Stimulated activated CD8-positive, alpha-beta memory T cell treated with anti-CD3 and anti-CD28 coated beads, Interleukin-12 subunit alpha, Interleukin-12 subunit beta, amount 100 ng/mL, for 1 hour (primary cell): ENCODE measurements at regions not wholly inside any gene's neighbourhood (a gene's known extent, or its start where the extent isn't known, plus 50 kb on each side); places are given as distances from the start of the nearest gene placed in this dataset.

Experiments
- DNase-seq: peaks from one replicate; pipeline ENCODE4 v3.0.0-alpha.2; 2020; ENCODE audit warnings: low read depth

DNA sequence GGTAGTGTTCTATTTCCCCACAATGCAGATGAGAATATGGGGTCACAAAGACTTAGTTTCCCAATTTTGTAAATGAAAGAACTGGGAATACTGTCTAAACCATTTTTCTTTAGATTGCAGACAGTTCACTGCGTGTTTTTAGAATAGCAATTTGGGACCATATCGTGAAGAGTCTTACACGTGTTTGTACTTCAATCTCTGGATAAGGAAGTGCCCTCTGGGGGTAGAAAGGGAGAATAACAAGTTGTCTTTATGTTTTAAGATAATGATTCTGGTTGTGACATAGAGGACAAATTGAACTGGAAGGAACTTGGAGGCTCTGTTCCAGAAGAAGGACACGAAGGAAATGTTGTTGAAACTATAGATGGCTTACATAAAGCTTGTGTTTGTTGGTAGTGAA lies 457.7 kb downstream of the CBLN2 start:
- DNase-seq, result no peak

DNA sequence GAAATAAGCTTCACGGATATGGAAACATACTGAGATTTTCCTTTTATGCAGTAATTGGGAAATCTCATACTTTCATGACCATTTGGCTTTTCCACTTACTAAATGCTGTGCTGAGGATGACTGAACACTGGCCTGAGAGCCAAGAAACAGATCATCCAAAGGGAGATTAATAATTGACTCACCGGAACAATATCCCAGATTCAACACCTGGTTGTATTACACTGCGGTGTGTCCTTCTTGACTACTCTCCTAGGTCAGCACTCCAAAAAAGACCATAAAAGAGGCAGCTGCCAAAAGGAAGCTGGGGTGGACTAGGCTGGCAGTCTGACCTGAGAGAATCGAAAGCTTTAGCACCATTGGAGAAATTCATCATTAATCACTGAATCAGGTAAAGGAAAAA lies 469.1 kb downstream of the CBLN2 start:
- no peak for DNase-seq

DNA sequence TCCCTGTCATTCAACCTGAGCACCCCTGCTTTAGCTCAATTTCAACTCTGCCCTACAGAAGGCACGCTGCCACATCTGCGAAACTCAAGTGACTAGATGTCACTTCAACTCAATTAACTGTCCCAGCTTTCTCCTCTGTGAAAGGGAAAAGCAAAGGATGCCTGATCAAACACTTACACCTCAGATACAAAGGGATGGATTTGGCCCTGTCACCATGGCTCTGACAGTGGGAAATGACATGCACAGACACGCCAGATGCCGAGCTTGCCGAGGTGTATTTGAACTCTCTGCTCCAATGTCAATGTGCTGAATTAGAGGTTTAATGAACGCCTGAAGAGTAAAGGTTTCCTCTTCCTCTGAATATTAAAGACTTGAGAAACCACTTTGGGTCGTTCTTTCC lies 481.1 kb downstream of the CBLN2 start:
- no peak for DNase-seq

GRCh38 chr18:72058851-72059250 lies 485.3 kb downstream of the CBLN2 start:
- DNase-seq, result no peak

GRCh38 chr18:72056171-72056570 lies 488.0 kb downstream of the CBLN2 start:
- no peak for DNase-seq

GRCh38 chr18:72041313-72042032 lies 502.7 kb downstream of the CBLN2 start:
- no peak for DNase-seq

- DNase-seq, result no peak
Observed at GRCh38 chr18:72013427-72013850, 530.7 kb downstream of the CBLN2 start.

DNA sequence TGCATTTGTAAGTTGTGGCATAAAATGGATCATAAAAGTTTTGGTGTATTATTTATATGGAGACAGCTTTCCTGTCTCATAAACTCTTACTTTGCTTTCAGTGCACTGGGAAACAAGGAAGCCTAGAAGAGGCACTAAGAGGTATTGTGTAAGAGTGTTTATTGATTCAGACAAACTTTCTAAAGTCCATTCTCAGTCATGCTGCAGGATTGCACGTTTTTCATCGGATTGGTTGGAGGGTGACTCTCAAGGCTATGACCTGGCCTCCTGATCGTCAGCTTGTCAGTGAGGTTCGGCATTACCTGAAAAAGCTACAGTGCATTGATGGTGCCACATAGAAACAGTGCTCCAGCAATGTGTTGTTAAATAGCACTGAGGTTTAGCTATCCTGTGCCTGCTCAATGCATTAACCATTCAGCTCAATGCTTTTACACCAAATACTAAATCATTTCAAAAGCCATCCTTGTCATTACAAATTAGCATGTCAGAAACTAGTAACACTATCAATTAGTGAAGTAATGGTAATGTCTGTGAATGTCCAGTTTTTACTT lies 545.5 kb downstream of the CBLN2 start:
- no peak for DNase-seq

- DNase-seq, result no peak
Observed at GRCh38 chr18:71995904-71996465, 548.2 kb downstream of the CBLN2 start.

DNA sequence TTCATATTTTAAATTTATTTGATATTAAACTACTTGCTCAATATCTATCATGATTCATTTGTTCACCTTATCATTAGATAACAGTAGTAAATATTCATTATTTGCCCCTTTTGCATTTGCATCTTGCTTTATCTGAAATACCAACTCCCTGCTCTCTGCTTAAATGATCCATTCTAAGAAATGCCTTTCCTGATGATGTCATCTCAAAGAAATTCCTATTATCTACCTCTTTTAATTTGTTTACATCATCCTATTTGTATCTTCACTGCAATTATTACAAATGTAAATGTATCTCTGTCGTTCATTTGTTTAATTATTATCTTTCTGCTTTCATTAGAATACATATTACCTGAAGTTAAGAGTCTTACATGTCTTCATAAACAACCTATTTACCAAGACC lies 549.9 kb downstream of the CBLN2 start:
- no peak for DNase-seq

- no peak for DNase-seq
Observed at GRCh38 chr18:71989616-71990015, 554.5 kb downstream of the CBLN2 start.

DNA sequence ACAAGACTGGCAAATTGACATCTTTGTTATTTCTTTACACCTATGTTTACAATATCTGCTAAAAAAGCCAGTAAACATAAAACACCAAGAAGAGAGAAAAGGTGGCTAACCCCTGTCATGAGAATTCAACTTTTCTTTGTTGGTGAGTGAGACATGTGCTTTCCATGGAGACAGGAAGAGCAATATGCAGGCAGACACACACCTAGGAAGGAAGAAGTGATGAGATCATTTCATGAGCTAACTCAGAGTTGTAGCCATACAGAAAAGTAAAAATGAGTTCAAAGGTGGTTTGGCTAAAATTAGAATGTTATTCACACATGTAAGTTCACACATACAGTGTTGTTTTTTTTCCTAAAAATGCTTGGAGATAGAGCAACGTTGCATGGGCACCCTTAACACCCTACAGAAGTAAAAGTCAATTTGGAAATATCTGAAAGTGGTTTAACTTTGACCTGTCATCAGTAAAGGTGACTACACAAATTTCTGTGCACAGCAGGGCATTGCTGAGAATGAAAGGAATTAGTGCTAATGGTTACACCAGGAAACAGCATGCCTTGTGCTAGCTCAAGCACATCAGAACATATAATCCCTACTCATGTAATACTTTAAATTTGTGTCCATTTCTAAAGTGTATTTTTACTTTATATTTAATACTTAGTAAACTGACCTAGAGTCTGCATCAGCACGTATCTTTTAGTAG lies 557.6 kb downstream of the CBLN2 start:
- no peak for DNase-seq

DNA sequence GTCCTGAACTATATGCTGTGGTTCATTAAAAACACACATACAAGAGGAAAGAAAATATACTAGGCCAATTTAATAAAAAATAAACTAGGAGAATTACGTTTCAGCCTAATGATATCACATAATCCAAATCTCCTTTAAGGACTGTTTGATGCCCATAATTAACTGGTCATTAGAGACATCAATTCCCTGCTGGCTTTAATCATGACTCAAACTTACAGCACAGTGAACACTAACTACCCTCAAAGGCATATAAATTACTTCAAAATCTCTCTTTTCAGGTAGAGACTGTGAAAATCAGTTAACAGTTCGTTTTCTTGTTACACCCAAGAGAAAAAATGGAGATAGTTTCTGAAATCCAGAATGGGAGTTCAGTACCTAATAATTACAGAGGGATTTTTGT lies 567.4 kb downstream of the CBLN2 start:
- DNase-seq, result no peak

GRCh38 chr18:71966791-71967190 lies 577.4 kb downstream of the CBLN2 start:
- DNase-seq, result no peak

- no peak for DNase-seq
Observed at GRCh38 chr18:71958605-71959004, 585.5 kb downstream of the CBLN2 start.

DNA sequence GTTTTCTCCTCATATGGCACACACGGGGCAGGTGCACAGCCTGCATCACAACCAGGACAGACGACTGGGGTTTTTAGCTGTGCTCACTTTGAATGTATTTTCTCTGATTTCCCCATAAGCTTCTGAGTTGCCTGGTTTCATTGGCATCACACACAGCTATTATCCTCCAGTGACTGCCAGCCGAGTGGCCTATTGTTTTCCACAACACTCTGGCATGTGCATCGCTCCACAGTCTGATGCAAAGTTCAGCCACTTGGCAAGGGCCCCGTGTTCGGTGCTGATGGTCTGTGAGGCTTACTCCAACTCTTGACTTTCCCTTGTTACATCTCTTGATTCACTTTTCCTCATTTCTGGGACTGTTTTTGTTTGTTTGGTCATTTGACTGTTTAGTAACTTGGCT lies 593.1 kb downstream of the CBLN2 start:
- DNase-seq, result no peak

DNA sequence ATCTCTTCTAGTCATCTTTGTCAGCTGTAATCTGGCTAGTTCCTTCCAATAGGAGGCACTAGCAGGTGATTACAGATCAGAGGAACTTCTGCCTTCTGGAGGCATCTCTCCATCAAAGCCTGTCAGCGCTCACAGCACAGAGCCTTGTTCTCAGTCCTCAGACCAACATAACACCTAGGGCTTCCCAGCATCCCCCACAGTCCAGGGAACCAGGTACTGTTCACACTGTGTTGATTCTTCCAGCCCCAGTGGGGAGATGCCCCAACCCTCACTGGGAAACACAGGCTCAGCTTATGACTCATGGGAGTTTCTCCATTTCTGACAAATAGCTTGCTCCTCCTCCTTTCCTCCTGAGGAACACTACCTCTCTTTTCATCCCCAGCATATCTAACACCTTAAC lies 601.7 kb downstream of the CBLN2 start:
- no peak for DNase-seq

DNA sequence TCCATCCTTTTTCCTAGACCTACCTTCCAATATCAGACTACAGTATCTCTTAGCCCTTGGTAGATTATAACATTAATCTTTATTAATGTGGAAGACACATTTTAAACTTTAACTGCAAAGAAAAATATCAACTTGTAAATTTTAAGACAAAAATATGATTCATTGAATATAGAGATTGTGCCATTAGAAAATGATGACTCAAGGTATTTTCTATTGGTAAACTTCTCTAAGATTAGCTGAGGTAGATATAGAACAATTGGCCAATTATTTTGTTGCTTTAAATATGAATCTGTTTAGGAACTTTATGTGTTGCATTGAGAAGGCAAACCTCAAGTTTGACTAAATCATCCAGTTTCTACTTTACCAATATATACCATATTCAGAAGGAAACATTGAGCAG lies 604.7 kb downstream of the CBLN2 start:
- DNase-seq, result no peak

- no peak for DNase-seq
Observed at GRCh38 chr18:71936744-71937143, 607.4 kb downstream of the CBLN2 start.

GRCh38 chr18:71919211-71919610 lies 624.9 kb downstream of the CBLN2 start:
- DNase-seq, result no peak

DNA sequence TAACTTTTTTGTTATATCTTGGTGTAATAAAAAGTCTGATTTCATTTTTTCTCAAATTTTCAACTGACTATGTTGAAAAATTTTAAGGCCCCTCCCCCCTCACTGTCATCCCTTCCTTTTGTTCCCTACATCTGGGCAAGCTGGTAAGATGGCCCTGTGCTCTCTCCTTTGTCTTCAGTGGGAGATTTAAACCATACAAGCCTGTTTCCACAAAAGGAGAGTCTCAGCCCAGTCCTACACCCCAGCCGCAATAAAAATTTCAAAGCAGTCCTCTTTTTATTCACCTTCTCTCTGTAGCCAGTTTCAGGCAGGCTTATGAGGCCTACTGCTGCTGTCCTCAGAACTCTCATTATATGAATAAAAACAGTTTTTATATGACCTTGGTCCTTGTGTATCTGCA lies 630.5 kb downstream of the CBLN2 start:
- no peak for DNase-seq

DNA sequence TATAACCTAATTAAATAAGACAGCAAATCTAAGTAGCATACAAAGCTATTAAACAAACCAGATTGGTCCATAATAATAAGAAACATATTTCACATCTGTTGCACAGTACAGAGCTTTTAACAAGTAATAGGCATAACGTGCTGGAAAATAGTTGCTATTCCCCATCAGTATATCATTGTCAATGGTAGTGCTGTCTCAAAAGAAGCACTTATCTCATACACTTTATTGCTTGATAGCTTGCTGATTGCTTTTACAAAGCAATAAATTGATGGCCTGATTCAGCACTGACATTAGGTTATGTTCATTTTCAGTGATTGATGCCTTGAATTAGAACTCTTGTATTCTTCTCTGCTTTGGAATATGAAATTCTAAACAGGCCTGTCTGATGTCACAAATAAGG lies 641.7 kb downstream of the CBLN2 start:
- DNase-seq, result no peak
